Skeletal muscle satellite cell (primary cell): ENCODE measurements at regions not wholly inside any gene's neighbourhood (a gene's known extent, or its start where the extent isn't known, plus 50 kb on each side); places are given as distances from the start of the nearest gene placed in this dataset.
"Not testable (repeated sequence)": the region's sequence is repeated elsewhere in the genome, so short reads cannot be mapped to it uniquely, and the experiment has no call there.

Experiments used
- H3K27me3 ChIP-seq: 2 replicates; pipeline ENCODE4 v1.7.0; 2013; ENCODE audit warnings: low read length; ENCODE audit not compliant: control insufficient read depth, insufficient read depth
- H3K36me3 ChIP-seq: 2 replicates; pipeline ENCODE4 v1.7.0; 2013; ENCODE audit warnings: mild to moderate bottlenecking, control low read depth, low read length; ENCODE audit not compliant: insufficient read depth
- H3K4me1 ChIP-seq: 2 replicates; pipeline ENCODE4 v1.7.0; 2013; ENCODE audit warnings: low read length; ENCODE audit not compliant: control insufficient read depth, insufficient read depth
- H3K4me2 ChIP-seq: 2 replicates; pipeline ENCODE4 v1.7.0; 2013; ENCODE audit warnings: mild to moderate bottlenecking, low read length
- H3K4me3 ChIP-seq: 2 replicates; pipeline ENCODE4 v1.7.0; 2013; ENCODE audit warnings: low read length
- H3K9ac ChIP-seq: 2 replicates; pipeline ENCODE4 v1.7.0; 2013; ENCODE audit warnings: mild to moderate bottlenecking, low read depth, low read length, moderate library complexity
- H3K9me3 ChIP-seq: replicated peaks from 2 replicates; pipeline ENCODE4 v1.7.0; 2013; ENCODE audit warnings: mild to moderate bottlenecking, control low read depth, low read length

GRCh38 chr14:48735607-48736006, 850.6 kb downstream of the RPS29 start:
- Histone ChIP-seq H3K36me3 (no peaks in the 10 kb centered on the region), H3K27me3 (no peaks in the 10 kb centered on the region), H3K4me2 (no peak overlapping the region), H3K4me3 (no peak overlapping the region), H3K9ac (no peak overlapping the region), H3K9me3 (peaks cover 3% of the 10 kb centered on the region), H3K4me1 (no peaks in the 10 kb centered on the region)

DNA sequence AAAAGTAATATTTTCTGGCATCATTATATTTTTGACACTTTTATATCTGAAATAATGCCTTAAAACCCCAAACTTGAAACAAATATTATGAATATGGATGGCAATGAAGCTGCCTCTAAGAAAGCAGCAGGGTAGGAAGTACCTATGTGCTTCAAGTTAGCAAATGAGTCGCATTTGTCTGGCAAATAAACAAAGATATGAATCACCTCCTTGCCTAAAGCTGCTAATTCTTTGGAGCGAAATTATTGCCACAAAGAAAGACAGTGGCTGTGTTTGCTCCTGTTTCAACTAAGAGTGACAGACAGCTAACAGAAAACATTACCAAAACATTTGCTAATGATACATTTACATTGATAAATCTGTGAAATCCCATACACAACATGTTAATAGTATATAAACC, 854.9 kb downstream of the RPS29 start:
- H3K4me1 ChIP-seq, result no peaks in the 10 kb centered on the region

GRCh38 chr14:48726080-48726642, 860.0 kb downstream of the RPS29 start:
- peaks cover 8% of the 10 kb centered on the region for H3K4me1 ChIP-seq
- no peak overlapping the region for H3K9ac ChIP-seq
- no peaks in the 10 kb centered on the region for H3K27me3 ChIP-seq
- no peak overlapping the region for H3K4me3 ChIP-seq
- H3K9me3 ChIP-seq, result no peaks in the 10 kb centered on the region
- H3K4me2 ChIP-seq, result peak overlapping the region; percentile 12
- no peaks in the 10 kb centered on the region for H3K36me3 ChIP-seq

More for the DNA sequence above, 854.9 kb downstream of the RPS29 start:
- no peak overlapping the region for H3K4me3 ChIP-seq
- H3K9me3 ChIP-seq, result peaks cover 3% of the 10 kb centered on the region
- no peak overlapping the region for H3K4me2 ChIP-seq
- no peaks in the 10 kb centered on the region for H3K36me3 ChIP-seq
- H3K27me3 ChIP-seq, result no peaks in the 10 kb centered on the region
- H3K9ac ChIP-seq, result no peak overlapping the region

DNA sequence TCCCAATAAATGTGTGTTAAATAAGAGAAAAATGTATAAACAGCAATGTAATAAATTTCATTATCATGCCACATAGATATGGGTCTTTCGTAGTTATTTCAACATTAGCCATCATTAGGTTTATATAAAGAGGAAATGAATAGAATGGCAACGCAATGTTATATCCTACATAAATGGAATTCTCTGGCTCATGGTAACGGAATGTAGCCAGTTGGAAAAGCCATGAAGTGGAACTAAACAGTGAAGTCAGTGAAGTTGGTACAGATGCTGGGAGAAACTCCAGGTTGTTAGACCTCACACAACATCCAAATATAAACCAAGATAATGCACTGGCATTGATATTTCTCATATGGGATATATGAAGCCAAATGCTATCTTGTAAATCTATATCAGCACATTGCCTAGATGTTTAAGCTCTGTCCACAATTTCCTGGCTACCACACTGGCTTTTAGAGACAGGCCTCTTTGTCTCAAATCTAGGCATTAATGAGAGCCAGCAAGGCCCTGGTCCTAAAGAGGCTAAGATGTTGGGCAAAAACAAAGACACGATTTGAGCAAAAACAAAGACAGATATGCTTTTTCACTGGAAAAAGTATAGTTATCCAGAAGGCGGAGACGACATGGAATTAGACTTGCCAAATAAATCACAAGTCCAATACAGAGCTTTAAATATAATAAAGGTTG, 861.0 kb downstream of the RPS29 start:
- peak overlapping the region; percentile 28 for H3K9ac ChIP-seq
- H3K4me2 ChIP-seq, result peak overlapping the region; percentile 18
- no peaks in the 10 kb centered on the region for H3K36me3 ChIP-seq
- H3K9me3 ChIP-seq, result no peaks in the 10 kb centered on the region
- H3K4me1 ChIP-seq, result peaks cover 8% of the 10 kb centered on the region
- H3K27me3 ChIP-seq, result no peaks in the 10 kb centered on the region
- H3K4me3 ChIP-seq, result no peak overlapping the region

GRCh38 chr14:48723841-48724495, 862.2 kb downstream of the RPS29 start:
- Histone ChIP-seq H3K4me2 (no peak overlapping the region), H3K4me1 (peaks cover 8% of the 10 kb centered on the region), H3K27me3 (no peaks in the 10 kb centered on the region), H3K9me3 (no peaks in the 10 kb centered on the region), H3K9ac (no peak overlapping the region), H3K36me3 (no peaks in the 10 kb centered on the region), H3K4me3 (no peak overlapping the region)

GRCh38 chr14:48714366-48714765, 871.8 kb downstream of the RPS29 start:
- H3K4me1 ChIP-seq, result no peaks in the 10 kb centered on the region
- H3K4me3 ChIP-seq, result no peak overlapping the region
- H3K27me3 ChIP-seq, result no peaks in the 10 kb centered on the region
- no peak overlapping the region for H3K9ac ChIP-seq
- H3K9me3 ChIP-seq, result no peaks in the 10 kb centered on the region
- no peaks in the 10 kb centered on the region for H3K36me3 ChIP-seq
- no peak overlapping the region for H3K4me2 ChIP-seq

DNA sequence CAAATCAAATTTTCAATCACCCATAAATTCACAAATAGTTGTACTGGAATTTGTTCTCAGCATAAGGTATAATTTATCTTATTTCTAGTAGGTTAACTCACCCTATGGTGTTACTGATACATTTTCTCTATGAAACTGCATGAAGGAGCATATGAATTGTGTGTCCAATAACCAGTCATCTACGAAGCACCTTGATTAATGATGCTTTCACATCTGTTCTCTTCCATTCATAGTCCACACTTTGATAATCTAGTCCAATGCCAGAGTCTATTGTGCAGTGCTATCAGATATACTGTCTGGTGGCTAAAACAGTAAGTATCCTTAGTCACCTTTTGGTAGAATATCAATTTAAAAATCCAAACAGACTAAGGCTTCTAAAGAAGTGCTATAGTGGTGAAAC, 876.0 kb downstream of the RPS29 start:
- H3K4me3 ChIP-seq, result no peak overlapping the region
- no peaks in the 10 kb centered on the region for H3K27me3 ChIP-seq
- no peak overlapping the region for H3K9ac ChIP-seq
- H3K36me3 ChIP-seq, result no peaks in the 10 kb centered on the region
- no peaks in the 10 kb centered on the region for H3K4me1 ChIP-seq
- H3K4me2 ChIP-seq, result no peak overlapping the region
- no peaks in the 10 kb centered on the region for H3K9me3 ChIP-seq

DNA sequence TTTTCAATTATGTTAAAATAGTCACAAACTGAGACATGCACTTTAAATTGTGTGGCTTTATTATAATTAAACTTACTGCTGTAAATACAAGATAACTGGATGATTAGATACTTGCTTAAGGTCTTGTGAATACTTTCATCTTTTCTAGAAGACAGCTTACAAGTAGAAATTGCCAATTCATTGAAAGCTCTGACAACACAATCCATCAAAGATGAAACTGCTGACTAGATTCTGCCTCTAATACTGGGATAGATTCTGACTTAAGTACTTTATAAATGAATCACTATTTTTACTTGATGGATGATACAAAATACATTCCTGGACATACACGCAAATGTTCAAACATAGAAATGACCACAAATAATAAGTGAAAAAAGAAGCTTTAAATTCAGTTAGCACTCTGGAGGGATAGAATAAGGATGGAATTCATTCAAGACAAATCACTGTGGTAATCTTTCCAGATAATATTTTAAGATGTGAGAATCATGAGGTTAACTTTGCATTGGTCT, 876.8 kb downstream of the RPS29 start:
- Histone ChIP-seq H3K9me3 (no peaks in the 10 kb centered on the region), H3K36me3 (no peaks in the 10 kb centered on the region), H3K4me3 (no peak overlapping the region), H3K27me3 (no peaks in the 10 kb centered on the region), H3K4me2 (no peak overlapping the region), H3K4me1 (no peaks in the 10 kb centered on the region), H3K9ac (no peak overlapping the region)

- H3K27me3 ChIP-seq, result no peaks in the 10 kb centered on the region
- no peak overlapping the region for H3K4me2 ChIP-seq
- no peak overlapping the region for H3K4me3 ChIP-seq
- no peak overlapping the region for H3K9ac ChIP-seq
- no peaks in the 10 kb centered on the region for H3K4me1 ChIP-seq
- no peaks in the 10 kb centered on the region for H3K36me3 ChIP-seq
- H3K9me3 ChIP-seq, result no peaks in the 10 kb centered on the region
Measured at GRCh38 chr14:48704639-48705038, 881.5 kb downstream of the RPS29 start.

- no peaks in the 10 kb centered on the region for H3K27me3 ChIP-seq
- H3K9ac ChIP-seq, result no peak overlapping the region
- no peak overlapping the region for H3K4me2 ChIP-seq
- no peaks in the 10 kb centered on the region for H3K36me3 ChIP-seq
- no peaks in the 10 kb centered on the region for H3K9me3 ChIP-seq
- H3K4me1 ChIP-seq, result no peaks in the 10 kb centered on the region
- no peak overlapping the region for H3K4me3 ChIP-seq
Measured at GRCh38 chr14:48703728-48704467, 882.3 kb downstream of the RPS29 start.

DNA sequence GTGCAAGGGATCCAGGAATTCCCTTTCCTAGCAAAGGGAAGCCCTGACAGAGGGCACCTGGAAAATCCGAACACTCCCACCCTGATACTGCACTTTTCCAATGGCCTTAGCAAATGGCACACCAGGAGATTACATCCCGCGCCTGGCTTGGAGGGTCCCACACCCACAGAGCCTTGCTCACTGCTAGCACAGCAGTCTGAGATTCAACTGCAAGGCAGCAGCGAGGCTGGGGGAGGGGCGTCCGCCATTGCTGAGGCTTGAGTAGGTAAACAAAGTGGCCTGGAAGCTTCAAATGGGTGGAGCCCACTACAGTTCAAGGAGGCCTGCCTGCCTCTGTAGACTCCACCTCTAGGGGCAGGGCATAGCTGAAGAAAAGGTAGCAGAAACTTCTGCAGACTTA, 888.8 kb downstream of the RPS29 start:
- not testable (repeated sequence) for H3K36me3 ChIP-seq, H3K9ac ChIP-seq, H3K4me2 ChIP-seq, H3K4me3 ChIP-seq, H3K9me3 ChIP-seq, H3K4me1 ChIP-seq, H3K27me3 ChIP-seq
